EH (cell line): ENCODE measurements at regions not wholly inside any gene's neighbourhood (a gene's known extent, or its start where the extent isn't known, plus 50 kb on each side); places are given as distances from the start of the nearest gene placed in this dataset.

Source experiments
- DNase-seq: peaks from one replicate; pipeline ENCODE4 v3.0.0-alpha.2; 2015; ENCODE audit warnings: low read depth

DNA sequence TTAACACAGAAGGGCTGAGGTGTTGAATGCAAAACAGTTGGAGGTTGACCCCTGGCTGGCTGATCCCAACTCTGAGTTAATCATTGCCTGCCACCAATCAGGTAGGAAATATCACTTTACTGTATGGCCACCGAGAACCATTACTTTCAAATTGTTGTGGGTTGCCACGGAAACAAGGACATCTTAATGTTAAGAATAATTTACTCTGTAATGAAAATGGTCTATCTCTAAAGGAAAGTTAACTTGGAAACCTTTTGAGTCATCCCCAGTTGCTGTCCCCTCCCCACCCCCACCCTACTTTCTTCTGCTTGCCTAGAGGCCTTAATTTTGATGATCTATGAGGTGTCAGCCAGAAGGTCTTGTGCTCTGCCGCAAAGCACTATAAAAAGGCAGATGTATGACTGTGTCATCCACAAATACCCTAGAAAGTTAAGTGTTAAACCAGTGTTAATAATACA is 78.7 kb upstream of the SNRK start:
- DNase-seq = peak; percentile 87

DNA sequence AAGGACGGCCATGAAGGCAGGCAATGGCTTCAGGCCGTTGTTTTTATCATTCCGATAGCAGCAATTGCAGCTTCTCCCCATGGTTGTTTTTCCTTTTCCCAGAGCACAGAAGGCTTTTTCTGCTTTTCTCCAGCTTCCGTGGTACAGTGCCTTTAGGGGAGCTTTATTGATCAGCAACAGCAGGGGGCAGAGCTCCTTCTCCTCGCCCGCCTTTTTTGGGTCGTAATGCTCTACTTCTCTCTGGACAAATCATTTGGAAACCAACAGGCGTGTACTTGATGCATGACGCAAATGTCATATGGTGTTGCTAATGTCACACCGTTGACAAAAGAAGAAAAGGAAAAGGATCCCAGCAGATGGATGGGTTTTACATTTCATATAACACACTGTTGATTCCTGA is 79.7 kb upstream of the SNRK start:
- no peak for DNase-seq

DNA sequence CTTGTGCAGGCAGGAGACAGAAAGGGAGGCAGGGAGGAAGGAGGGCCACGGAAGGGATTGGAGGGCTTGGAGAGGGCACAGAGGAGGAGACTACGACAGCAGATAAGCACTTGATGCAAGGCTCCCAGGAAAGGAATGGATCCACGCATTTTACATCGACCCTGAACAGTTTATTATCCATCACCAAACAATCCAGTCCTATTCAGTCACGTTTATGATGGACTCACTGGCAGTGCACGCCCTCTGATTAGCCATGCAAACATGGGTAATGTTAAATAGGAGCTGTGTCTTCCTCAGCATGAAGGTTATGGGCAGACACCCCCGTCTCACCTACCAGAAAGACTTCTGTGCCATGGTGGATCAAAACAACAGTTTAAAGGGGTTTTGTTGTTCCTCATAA is 80.2 kb upstream of the SNRK start:
- no peak for DNase-seq

DNA sequence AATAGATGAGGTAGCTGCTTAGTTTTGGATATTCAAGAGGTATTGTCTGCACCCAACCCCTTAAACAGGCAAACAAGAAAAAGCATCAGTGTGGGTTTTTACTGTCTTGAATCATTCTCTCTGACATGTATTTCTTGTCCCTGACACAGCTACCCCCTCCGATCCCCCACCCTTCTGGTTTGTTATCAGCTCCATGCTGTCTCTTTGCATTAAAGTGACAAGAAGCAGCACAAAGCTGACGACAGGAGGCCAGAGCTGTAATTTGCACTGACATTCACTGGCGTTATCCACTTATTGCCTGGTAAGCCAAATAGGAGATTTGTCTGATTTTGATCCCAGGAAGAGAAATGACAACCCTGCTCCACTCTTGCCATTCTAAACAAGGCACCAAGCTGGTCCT is 83.3 kb upstream of the SNRK start:
- no peak for DNase-seq

DNA sequence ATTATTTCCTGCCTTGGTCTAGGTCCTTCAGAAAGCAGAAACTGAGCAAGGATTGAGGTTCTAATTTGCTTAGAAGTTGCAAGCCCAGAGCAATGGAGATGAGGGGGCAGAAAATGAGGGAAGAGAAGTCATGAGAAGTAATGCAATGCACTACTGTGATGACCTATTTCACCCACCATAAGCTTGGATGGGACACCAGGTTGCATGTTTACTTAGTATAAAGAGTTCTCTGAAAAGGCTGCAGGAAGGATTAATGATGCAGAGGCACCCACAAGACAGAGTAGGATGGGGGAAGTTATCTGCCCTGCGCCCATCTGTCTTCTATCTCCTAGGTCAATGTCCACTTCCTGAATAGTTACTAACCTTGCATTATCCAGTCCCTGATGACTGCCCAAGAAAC is 84.8 kb upstream of the SNRK start:
- DNase-seq = no peak

DNA sequence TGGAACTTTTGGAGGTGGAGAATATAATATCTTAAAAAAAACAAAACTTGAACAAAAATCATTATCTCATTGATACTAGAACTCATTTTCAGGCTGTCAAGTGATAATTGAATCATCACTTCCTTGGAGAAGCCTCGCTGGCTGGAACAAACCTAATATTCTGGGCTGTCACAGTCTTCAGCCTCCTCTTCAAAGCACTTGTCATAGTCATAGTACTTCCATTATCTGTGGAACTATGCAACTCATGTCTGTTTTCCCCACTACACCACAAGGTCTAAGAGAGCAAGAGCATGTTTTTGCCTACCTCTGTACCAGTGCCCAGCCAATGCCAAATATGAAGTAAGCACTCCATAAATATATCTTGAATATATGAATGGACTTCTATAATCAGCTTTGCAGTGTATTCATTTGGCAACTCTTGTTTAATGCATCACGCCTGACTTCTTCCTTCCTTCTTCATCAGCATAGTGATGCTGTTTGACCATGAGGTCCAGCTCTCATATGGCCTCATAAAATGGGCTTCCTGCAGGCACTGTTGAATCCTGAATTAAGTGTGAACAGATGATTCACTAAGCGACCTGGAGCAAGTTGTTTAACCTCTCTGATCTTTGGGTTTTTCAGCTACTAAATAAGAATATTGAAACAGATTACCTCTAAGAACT is 86.6 kb upstream of the SNRK start:
- DNase-seq = no peak

DNA sequence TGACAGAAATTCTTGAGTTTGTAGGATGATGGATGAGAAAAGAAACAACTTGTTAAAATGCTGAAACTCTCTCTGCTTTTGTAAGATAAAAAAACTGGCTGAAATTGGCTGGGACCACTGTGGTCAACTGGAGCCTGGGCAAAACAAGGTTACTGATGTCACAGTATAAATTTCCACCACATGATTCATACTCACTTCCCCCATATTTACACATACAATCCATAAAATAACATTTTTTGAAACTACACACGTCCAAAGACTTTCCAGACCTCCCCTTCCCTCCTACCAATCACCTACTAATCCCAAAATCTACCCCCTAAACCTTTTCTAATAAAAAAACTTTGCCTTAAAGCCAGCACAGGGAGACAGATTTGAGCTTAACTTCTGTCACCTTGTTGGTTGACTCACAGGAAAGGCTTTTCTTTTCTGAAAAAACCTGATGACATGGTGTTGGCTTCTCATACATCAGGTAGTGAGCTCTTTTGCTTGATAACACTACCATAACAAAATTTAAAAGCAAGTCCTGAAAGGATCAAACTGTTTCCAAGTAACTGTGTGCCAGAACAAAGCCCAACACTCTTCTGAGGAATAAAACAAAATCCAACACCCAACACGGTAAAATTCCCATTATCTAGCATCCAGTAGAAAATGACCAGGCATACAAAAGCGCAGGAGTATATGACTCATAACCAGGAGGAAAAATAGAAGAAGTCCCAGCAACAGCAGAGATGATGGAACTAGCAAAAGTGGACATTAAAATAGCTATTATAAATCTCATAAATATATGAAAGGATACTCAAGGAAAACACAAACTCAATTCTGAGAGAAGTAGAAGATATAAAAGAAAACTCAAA is 87.3 kb upstream of the SNRK start:
- peak; percentile 58 for DNase-seq

DNA sequence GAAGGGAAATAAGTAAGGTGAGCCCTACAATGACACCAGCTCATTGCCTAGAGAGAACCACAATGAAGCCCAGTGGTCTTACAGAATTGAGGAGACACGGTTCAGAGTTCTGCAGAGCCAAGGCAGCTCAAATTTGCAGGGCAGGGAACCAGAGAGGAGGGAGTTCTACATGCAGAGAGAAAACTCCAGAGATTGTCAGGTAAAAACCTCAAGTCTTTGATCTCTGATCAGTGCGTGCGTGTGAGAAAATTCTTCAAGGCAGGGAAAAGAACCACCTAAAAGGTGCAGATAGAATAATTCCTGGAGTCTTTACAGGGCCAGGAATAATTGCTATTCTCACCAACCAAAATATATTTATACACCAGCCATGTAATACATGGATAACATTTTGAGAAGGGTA is 88.0 kb upstream of the SNRK start:
- no peak for DNase-seq

DNA sequence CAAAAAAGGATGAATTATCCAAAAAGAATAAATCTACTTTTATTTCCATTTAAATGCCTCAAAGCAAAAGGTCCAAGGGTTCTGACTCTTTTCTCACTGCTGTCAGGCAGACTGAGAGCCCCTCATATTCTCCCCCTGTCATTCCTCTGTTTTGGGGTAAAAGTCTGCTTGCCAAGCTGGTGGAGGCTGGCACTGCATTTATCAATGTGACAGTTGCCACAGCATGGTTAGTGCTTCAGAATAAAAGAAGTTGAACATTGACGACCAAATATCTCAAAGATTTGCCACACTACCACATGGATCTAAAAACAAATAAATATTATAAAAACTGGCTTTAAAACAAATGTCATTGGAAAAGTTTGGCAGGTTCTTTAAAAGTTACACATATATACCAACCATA is 89.2 kb upstream of the SNRK start:
- no peak for DNase-seq

DNA sequence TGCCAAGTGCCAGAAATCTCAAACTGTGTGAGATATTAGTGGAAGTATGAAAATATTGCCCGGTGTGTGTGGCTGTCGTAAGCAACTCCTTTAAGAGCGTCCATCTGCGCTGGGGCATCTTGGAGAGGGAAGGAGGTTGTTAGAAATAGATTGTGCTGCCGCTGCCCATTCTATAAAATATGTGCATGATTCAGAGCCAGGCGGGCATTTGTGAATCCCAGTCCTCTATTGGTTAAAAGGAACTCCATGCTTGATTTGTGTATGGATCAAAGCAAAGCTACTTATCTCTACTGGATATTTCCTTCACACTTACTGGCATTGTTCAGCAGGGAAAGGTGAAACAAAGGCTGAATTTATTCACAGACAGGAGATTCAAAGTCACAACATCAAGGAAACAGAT is 89.6 kb upstream of the SNRK start:
- DNase-seq = no peak

DNA sequence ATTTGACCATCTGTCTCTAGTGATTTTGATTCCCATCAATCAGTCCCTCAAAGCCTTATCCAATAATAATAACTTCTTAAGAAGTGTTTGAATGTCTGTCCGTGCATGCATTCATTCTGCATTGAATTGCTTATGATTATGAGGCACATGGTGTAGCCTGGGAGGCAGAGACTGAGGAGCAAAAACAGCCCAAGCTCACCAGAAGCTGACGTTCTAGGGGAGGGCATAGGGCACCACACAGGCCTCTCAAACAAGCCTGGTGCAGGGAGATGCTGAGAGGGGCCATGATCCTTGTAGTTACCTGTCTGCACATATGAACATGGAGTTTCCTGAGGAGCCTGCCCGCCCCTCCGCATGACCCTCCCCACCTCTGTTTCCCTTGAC is 89.2 kb upstream of the POMGNT2 start:
- no peak for DNase-seq

DNA sequence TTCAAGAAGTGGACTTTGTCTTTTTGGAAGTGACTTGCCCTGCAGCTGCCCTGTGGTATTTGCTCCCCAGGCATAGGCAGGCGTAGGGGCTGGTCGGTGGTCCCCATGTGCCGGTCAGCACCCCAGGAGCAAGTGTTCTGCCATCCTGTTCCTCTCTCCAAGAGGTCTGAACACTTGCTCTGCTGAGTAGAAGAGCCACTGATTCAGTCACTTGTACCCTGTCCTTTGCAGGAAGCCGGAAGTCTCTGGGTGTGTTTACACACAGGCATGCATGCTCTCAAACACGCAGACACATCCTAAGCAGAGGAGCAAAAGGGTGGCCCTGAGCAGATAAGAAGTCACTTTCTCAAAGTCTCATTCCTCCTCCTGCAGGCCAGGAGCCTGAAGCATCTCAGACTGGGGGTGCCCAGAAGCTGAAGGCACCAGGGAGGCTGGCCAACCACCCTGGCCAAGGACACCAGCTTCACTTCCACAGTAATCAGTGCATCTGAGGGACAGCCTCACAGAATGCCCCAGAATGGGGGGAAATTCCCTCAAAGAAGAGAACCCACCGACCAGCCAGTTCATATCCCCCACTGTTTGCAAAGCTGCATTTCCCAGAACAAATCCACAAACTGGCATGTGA is 88.7 kb upstream of the POMGNT2 start:
- peak; percentile 32 for DNase-seq

DNA sequence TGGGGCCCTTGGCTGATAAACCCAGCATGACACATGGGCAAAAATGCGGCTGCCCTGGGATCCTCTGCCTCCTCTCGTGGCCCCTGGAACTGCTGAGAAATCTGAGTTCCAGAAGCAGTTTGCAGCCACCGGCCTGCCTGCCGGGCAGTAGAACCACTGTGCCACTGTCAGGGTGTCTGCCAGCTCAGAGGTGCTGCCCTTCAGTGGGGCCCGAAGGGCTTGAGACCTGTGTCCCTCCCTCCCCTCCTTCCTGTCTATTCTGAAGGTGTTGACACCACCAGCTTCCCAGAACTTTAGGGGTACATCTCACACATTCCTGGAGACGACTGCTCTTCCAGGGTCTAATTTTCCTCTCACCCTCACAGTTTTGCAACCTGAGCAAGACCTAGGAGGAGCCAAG is 88.2 kb upstream of the POMGNT2 start:
- no peak for DNase-seq

DNA sequence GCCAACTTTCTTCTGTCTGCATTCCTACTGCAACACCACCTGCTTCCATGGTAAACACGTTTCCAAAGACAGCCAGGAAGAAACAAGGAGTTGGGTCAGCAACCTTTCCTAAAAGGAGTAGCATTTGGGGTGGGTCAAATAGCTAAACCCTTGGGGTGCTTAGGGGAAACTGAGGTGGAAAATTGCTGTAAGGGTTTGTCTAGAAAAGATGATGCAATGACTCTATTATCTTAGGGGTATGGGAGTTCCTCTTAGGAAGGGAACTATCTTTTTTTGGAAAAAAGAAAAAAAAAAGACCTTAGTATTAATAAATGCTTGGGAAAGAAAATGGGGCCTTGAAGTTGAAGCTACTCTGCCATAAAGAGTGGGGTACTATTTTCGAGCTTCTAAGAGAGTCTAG is 86.1 kb upstream of the POMGNT2 start:
- DNase-seq = no peak

DNA sequence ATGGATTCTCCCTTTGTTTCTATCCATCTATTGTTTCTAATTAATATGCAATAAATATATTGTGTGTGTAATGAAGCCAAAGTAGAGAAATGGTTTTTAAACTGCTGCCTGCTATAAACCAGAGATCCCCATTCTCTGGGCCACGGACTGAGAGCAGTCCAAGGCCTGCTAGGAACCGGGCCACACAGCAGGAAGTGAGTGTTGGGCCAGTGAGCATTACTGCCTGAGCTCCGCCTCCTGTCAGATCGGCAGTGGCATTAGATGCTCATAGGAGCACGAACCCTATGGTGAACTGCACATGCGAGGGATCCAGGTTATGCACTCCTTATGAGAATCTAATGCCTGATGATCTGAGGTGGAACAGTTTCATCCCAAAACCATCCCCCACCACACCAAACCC is 85.2 kb upstream of the POMGNT2 start:
- no peak for DNase-seq

DNA sequence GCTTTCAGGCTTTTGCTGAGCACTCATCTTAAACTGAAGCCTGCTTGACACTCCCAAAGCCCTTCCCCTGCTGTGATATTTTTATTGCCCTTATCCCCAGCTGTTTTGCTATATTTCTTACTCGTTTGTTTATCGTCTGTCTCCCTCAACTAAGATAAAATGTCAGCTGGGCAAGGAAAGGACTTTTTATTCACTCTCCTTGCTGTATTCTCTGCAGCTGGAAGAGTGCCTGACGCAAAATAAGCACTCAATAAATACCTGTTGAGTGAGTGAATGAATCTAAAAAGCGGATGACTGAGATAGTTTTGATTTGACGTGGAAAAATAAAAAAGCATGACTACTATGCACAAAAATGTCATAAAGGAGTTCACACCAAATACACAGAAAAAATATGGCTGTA is 84.8 kb upstream of the POMGNT2 start:
- peak; percentile 98 for DNase-seq

DNA sequence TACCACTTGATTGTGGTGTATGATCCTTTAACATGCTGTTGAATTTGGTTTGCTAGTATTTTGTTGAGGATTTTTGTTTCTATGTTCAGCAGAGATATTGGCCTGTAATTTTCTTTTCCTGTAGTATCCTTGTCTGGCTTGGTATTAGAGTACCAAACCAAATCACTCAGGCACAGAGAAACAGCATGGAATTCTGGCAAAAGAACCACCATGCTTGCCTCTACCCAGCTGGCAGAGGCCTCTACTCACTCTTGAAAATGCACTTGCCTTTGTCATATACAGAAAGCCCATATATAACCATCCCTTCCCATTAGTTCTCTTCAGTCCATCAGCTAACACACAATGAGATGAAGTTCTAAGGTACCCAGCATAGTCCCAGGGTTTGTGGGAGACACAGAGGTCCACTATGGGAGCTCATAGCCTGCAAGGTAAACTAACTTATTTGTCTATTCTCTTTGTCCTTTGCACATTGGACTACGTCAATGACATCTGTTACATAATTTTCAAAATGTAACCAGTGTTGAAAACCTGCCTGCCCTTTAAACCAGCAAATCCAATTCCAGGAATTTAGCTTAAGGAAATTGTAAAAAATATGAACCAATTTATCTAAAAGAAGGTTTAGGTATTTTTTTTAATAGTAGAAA is 82.1 kb upstream of the POMGNT2 start:
- no peak for DNase-seq

DNA sequence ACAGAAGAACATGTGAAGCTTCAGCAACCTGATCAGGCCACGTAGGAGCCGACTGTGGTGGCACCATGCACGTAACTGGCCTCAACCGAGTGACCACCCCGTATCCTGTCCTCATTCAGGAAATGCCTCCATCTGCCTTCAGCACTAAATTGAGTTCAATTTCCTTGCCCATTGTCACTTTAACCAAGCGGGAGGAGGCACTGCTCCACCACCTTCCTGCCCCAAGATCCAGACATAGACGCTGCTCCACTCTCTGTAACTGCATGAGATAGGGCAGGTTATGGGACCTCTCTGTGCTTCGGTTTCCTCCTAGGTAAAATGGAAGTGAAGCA is 80.1 kb upstream of the POMGNT2 start:
- no peak for DNase-seq

DNA sequence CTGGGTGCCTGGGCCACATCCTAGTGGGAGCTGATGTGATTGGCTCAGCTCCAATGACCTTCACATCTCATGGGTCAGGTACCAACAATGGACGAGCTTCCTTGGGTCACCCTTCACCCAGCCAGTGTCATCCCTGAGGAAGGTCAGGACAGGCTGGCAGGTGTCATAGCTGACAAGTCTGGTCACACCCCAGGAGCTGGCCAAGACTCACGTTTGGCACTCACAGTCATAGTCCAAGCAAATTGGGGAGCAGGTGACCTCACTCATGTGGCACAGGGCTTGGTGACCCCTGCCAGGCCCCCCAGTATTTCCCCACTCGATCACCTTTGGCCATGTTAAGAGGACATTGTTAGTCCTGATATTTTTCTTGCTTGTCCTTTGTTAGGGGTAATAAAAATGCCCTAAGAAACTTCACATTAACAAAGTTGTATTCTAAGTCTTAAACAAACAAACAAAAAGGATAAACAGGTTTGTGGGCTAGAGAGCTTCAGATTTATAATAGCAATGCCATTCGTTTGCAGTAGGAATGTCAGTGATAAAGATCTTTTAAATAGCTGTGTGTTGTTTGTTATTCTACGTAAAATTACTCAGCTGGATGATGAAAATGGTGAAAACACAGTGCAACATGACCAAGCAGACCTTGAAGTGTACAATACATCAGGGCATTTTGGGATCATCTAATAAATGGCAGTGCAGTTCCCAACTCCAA is 79.5 kb upstream of the POMGNT2 start:
- peak; percentile 92 for DNase-seq

DNA sequence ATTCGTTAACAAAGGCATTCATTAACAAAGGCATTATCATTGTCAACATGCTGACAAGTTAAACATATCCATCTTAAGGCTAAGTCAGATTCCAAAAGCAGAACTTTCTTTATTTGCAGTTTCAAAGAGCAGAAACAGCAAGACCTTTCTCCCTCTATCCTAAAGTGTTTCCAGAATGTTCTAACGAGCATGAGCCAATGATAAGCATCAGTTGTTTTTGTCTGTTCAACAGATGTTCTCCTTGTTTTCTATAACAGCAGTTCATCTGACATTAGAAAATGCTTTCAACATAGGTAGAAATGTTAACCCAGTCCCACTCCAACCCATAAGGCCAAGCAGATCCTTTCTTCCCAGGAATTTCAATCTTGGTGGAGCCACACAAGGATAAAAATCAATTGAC is 77.6 kb upstream of the POMGNT2 start:
- peak; percentile 42 for DNase-seq

DNA sequence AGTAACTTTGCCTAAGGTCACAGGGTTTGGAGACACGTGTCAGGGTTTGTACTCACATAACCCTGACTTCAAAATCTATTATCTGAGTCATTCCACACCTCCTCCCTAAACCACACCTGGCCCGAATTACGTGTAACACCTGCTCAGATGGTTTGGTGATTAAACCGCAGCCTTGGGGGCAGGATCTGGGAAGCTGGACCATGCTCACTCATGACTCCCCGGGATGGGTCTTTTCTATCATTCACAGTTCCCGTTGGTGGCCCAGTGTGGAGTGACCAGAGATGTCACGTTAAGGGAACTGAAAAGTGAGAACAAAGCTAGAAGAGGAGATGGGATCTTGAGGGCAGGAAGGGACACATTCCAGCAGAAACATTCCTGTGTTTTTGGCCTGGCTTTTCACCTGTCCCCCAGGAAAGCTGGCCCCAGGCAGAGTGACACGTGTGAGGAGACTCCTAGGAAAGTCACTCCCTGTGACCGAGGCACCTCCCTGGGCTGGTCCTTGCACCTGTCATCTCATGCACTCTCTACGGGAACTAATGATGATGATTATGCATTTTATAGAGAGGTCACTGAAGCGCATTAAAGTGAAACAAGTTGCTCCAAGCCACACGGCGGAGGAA is 75.4 kb upstream of the POMGNT2 start:
- no peak for DNase-seq

DNA sequence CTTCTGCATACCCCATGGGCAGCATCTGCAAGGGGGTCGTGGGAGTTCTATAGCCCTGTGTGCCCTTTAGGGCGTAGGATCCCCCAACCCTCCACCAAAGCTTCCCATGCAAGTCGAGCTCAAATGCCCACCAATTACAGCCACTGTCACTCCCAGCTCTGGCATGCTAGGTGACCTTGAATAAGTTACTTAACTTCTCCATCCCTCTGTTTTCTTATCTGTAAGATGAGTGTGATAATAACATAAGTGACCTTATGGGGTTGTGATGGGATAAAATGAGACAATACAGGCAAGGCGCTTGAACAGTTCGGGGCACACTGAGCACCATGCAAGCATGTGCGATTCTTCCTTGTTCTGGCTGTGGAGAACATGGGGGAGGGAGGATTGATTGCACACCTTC is 74.8 kb upstream of the POMGNT2 start:
- DNase-seq = no peak
